Esophagus muscularis mucosa (tissue), 4 donors: ENCODE measurements at regions not wholly inside any gene's neighbourhood (a gene's known extent, or its start where the extent isn't known, plus 50 kb on each side); places are given as distances from the start of the nearest gene placed in this dataset.
"Not testable (repeated sequence)": the region's sequence is repeated elsewhere in the genome, so short reads cannot be mapped to it uniquely, and the experiment has no call there.

Experiments
- DNase-seq: peaks from one replicate; pipeline ENCODE4 v3.0.0-alpha.2; 2017; ENCODE audit errors: extremely low spot score
- H3K27ac ChIP-seq, 4 donors: fragments of 200-600 bp; sonication (generic); replicated peaks in 1 of 4; 1 replicate in 3 of 4; 2 replicates in 1 of 4; pipeline ENCODE4 v1.5.1; 2016 to 2019; ENCODE audit warnings: mild to moderate bottlenecking in 1 of 4
- H3K27me3 ChIP-seq, 4 donors: fragments of 200-600 bp; sonication (generic); one replicate each; pipeline versions ENCODE4 v1.5.1 to v1.6.0; 2016 to 2019
- H3K36me3 ChIP-seq, 4 donors: fragments of 200-600 bp; sonication (generic); one replicate each; pipeline ENCODE4 v1.5.1; 2016 to 2019
- H3K4me1 ChIP-seq, 4 donors: fragments of 200-600 bp; sonication (generic); one replicate each; pipeline ENCODE4 v1.5.1; 2016 to 2019
- H3K4me3 ChIP-seq, 4 donors: fragments of 200-600 bp; sonication (generic); 1 replicate in 2 of 4; 2 replicates in 2 of 4; pipeline ENCODE4 v1.5.1; 2016 to 2019; ENCODE audit warnings: mild to moderate bottlenecking in 4 of 4, moderate library complexity in 1 of 4
- H3K9me3 ChIP-seq, 4 donors: fragments of 200-600 bp; sonication (generic); 1 replicate in 3 of 4; 2 replicates in 1 of 4; pipeline ENCODE4 v1.5.1; 2016 to 2019
- CTCF ChIP-seq, 3 experiments: fragments of 200-600 bp in 2 of 3; fragments of 450-650 bp in 1 of 3; sonication (generic) in 2 of 3; IDR thresholded peaks; one replicate each; pipeline ENCODE4 v1.5.1; 2017 to 2019; ENCODE audit warnings: antibody characterized with exemption in 3 of 3, mild to moderate bottlenecking in 2 of 3, moderate library complexity in 1 of 3
- EP300 ChIP-seq: sonication (generic); formaldehyde crosslinking; IDR thresholded peaks from one replicate; pipeline ENCODE4 v1.6.1; 2017; ENCODE audit warnings: antibody characterized with exemption
- POLR2A ChIP-seq: fragments of 450-650 bp; IDR thresholded peaks from one replicate; pipeline ENCODE4 v1.6.1; 2017; ENCODE audit warnings: antibody characterized with exemption, moderate library complexity, mild to moderate bottlenecking, low read depth
- POLR2AphosphoS5 ChIP-seq, 2 donors: sonication (generic); formaldehyde crosslinking; IDR thresholded peaks; one replicate each; pipeline ENCODE4 v1.6.1; 2017; ENCODE audit warnings: antibody characterized with exemption in 2 of 2
- WGBS: methylation state at CpG from one replicate; pipeline ENCODE4 v1.1.5; 2018; 5-methylcytosine and 5-hydroxymethylcytosine counted together
- intact Hi-C: fragments of 100-400 bp; cut with DNase I; formaldehyde crosslinking; loops from one replicate; pipeline ENCODE4 v1.15.1; 2023

GRCh38 chr14:39548358-39548757 lies 116.1 kb upstream of the FBXO33 start:
- Histone ChIP-seq H3K36me3 (no peaks in the 10 kb centered on the region), H3K9me3 (peaks cover 0 to 16% (median 2%) of the 10 kb centered on the region in 4 donors), H3K4me1 (no peaks in the 10 kb centered on the region), H3K27ac (no peak overlapping the region), H3K27me3 (no peaks in the 10 kb centered on the region), H3K4me3 (no peak overlapping the region)
- no peak for DNase-seq
- TF ChIP-seq CTCF (IDR thresholded peaks at IDR 0.05) (no peak), EP300 (no peak), POLR2A (no peak), POLR2AphosphoS5 (IDR thresholded peaks at IDR 0.05) (no peak)
- intact Hi-C loops, result no loop called here
- 76% methylated on average over 4 of the region's 4 CpGs for WGBS

GRCh38 chr14:39547845-39548244 lies 115.6 kb upstream of the FBXO33 start:
- no peaks in the 10 kb centered on the region for H3K4me1 ChIP-seq
- intact Hi-C loops, result no loop called here
- TF ChIP-seq EP300, result no peak
- TF ChIP-seq POLR2A, result no peak
- no peak for TF ChIP-seq CTCF (IDR thresholded peaks at IDR 0.05)
- no peak for TF ChIP-seq POLR2AphosphoS5 (IDR thresholded peaks at IDR 0.05)
- no peaks in the 10 kb centered on the region for H3K36me3 ChIP-seq
- no peak overlapping the region for H3K4me3 ChIP-seq
- peaks cover 0 to 21% (median 6%) of the 10 kb centered on the region in 4 donors for H3K9me3 ChIP-seq
- H3K27me3 ChIP-seq, result no peaks in the 10 kb centered on the region
- 41% methylated on average over 3 of the region's 3 CpGs for WGBS
- no peak for DNase-seq
- no peak overlapping the region for H3K27ac ChIP-seq

GRCh38 chr14:39505812-39506211 lies 73.6 kb upstream of the FBXO33 start:
- no peaks in the 10 kb centered on the region for H3K36me3 ChIP-seq
- WGBS, result 54% methylated on average over 1 of the region's 1 CpG
- H3K27me3 ChIP-seq, result no peaks in the 10 kb centered on the region
- intact Hi-C loops, result no loop called here
- H3K27ac ChIP-seq, result no peak overlapping the region
- no peaks in the 10 kb centered on the region for H3K4me1 ChIP-seq
- TF ChIP-seq POLR2A (no peak), EP300 (no peak), CTCF (IDR thresholded peaks at IDR 0.05) (no peak), POLR2AphosphoS5 (IDR thresholded peaks at IDR 0.05) (no peak)
- H3K4me3 ChIP-seq, result no peak overlapping the region
- no peak for DNase-seq
- peaks cover 0 to 14% (median 8%) of the 10 kb centered on the region in 4 donors for H3K9me3 ChIP-seq

GRCh38 chr14:39500253-39500652 lies 68.0 kb upstream of the FBXO33 start:
- TF ChIP-seq CTCF (IDR thresholded peaks at IDR 0.05), result no peak
- TF ChIP-seq POLR2A, result no peak
- TF ChIP-seq EP300, result no peak
- TF ChIP-seq POLR2AphosphoS5 (IDR thresholded peaks at IDR 0.05), result no peak
- intact Hi-C loops, result no loop called here
- no peak overlapping the region for H3K4me3 ChIP-seq
- H3K36me3 ChIP-seq, result no peaks in the 10 kb centered on the region
- no peaks in the 10 kb centered on the region for H3K9me3 ChIP-seq
- 74% methylated on average over 1 of the region's 1 CpG for WGBS
- no peaks in the 10 kb centered on the region for H3K27me3 ChIP-seq
- no peak overlapping the region for H3K27ac ChIP-seq
- DNase-seq, result no peak
- H3K4me1 ChIP-seq, result no peaks in the 10 kb centered on the region

GRCh38 chr14:39499514-39499913 lies 67.3 kb upstream of the FBXO33 start:
- DNase-seq, result no peak
- intact Hi-C loops, result no loop called here
- H3K27me3 ChIP-seq, result no peaks in the 10 kb centered on the region
- no peak for TF ChIP-seq CTCF (IDR thresholded peaks at IDR 0.05)
- no peak for TF ChIP-seq EP300
- no peak for TF ChIP-seq POLR2AphosphoS5 (IDR thresholded peaks at IDR 0.05)
- no peak for TF ChIP-seq POLR2A
- no peaks in the 10 kb centered on the region for H3K4me1 ChIP-seq
- H3K36me3 ChIP-seq, result no peaks in the 10 kb centered on the region
- H3K4me3 ChIP-seq, result no peak overlapping the region
- no peak overlapping the region for H3K27ac ChIP-seq
- no peaks in the 10 kb centered on the region for H3K9me3 ChIP-seq

- H3K27me3 ChIP-seq, H3K4me1 ChIP-seq, DNase-seq, H3K36me3 ChIP-seq, H3K4me3 ChIP-seq, H3K27ac ChIP-seq, intact Hi-C loops, H3K9me3 ChIP-seq: not testable (repeated sequence)
- WGBS, result 92% methylated on average over 3 of the region's 3 CpGs
Observed at GRCh38 chr14:39497677-39498076, 65.4 kb upstream of the FBXO33 start.
